ENCODE measurements at regions not wholly inside any gene's neighbourhood (a gene's known extent, or its start where the extent isn't known, plus 50 kb on each side); places are given as distances from the start of the nearest gene placed in this dataset.

DNA sequence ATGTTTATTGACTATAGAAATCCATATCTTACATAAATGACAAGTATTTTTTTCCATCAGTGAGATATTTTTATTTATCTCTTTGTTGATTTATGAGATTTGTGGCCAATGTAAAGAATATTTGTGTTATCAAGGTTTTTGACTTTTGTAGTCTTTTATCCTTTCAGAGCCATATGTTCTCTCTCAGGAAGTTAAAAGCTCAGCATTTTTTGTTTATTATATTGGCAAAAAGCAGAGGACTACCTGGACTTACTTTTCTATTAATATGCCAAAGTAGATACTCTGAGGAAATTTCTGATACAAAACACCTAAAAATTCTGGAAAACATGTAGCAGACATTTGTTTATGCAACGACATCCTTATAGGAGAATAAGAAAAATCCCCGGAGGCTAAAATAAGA lies 490.3 kb downstream of the SLC6A15 start:
- no peak for DNase-seq (ENCODE audit: low read depth)
- TF ChIP-seq, protein P1, sequence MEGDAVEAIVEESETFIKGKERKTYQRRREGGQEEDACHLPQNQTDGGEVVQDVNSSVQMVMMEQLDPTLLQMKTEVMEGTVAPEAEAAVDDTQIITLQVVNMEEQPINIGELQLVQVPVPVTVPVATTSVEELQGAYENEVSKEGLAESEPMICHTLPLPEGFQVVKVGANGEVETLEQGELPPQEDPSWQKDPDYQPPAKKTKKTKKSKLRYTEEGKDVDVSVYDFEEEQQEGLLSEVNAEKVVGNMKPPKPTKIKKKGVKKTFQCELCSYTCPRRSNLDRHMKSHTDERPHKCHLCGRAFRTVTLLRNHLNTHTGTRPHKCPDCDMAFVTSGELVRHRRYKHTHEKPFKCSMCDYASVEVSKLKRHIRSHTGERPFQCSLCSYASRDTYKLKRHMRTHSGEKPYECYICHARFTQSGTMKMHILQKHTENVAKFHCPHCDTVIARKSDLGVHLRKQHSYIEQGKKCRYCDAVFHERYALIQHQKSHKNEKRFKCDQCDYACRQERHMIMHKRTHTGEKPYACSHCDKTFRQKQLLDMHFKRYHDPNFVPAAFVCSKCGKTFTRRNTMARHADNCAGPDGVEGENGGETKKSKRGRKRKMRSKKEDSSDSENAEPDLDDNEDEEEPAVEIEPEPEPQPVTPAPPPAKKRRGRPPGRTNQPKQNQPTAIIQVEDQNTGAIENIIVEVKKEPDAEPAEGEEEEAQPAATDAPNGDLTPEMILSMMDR (IDR thresholded peaks at IDR 0.05; ENCODE audit: insufficient read depth, low read length, severe bottlenecking), result no peak
- Histone ChIP-seq H3K27me3 (ENCODE audit: control insufficient read depth, insufficient read depth, low read length) (no peaks in the 10 kb centered on the region), H3K36me3 (ENCODE audit: control insufficient read depth, insufficient read depth, low read length) (no peaks in the 10 kb centered on the region), H3K4me3 (ENCODE audit: low read depth, low read length) (no peak overlapping the region)
- no peak for FAIRE-seq

DNA sequence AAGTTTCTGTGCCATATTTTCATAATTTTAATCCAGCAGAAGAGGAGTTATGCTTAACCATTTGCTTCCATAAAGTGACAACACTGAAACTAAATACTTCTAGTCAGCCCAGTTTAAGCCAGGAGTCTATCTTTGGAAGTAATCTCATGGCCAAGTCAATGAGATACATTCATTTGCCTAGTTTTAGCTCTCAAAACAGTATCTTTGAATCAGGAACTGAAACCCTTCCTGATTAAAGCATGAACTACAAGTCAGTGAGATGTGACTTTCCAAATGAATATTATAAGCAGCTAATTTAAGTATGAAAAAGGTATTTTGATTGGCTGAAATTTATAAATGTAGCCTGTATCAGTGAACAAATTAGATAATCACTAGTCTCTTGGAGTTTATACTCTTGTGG lies 491.5 kb downstream of the SLC6A15 start:
- no peak overlapping the region for H3K4me3 ChIP-seq (ENCODE audit: low read depth, low read length)
- TF ChIP-seq, protein P1 (IDR thresholded peaks at IDR 0.05; ENCODE audit: insufficient read depth, low read length, severe bottlenecking), result no peak
- DNase-seq (ENCODE audit: low read depth) (no peak), FAIRE-seq (no peak)
- no peaks in the 10 kb centered on the region for H3K27me3 ChIP-seq (ENCODE audit: control insufficient read depth, insufficient read depth, low read length)
- no peaks in the 10 kb centered on the region for H3K36me3 ChIP-seq (ENCODE audit: control insufficient read depth, insufficient read depth, low read length)

DNA sequence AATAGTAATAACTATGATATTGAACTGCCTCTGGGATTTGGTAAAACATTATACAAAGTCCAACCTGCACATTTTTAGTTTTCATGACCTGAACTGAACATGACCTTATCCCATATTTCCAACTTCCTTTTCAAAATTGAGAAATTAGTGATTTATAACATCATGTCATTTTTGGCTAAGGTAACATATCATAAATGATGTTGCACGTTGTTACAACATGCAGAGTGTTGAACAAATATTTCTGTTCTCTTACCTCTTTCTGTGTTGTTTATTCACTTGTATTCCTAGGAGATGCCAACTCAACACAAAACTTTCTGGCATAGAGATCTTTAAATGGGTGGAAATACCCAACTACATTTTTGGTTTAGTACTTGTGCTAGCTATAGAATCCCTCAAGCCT lies 496.0 kb downstream of the SLC6A15 start:
- TF ChIP-seq, protein P1 (IDR thresholded peaks at IDR 0.05; ENCODE audit: insufficient read depth, low read length, severe bottlenecking), result no peak

DNA sequence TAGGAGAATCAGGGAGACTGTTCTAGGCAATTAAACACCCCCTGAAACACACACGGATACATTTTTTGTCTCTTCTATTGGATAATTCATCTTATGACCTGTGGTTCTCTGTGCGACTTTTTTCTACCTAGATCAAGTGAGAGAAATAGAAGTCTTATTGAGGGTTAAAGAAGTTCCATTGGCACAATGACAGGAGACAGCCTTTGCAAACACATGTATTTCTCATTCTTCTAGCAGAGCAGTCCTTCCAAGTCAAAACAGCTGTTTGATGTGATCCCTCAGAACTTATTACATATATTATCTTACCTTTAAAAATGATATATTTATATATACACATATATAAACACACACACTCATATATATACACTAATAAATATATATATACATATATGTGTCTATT lies 496.7 kb downstream of the SLC6A15 start:
- H3K27me3 ChIP-seq (ENCODE audit: control insufficient read depth, insufficient read depth, low read length), result no peaks in the 10 kb centered on the region
- FAIRE-seq, result no peak
- no peaks in the 10 kb centered on the region for H3K36me3 ChIP-seq (ENCODE audit: control insufficient read depth, insufficient read depth, low read length)
- no peak for DNase-seq (ENCODE audit: low read depth)
- TF ChIP-seq, protein P1 (IDR thresholded peaks at IDR 0.05; ENCODE audit: insufficient read depth, low read length, severe bottlenecking), result no peak
- H3K4me3 ChIP-seq (ENCODE audit: low read depth, low read length), result no peak overlapping the region

More for the DNA sequence above, 496.0 kb downstream of the SLC6A15 start:
- Histone ChIP-seq H3K36me3 (ENCODE audit: control insufficient read depth, insufficient read depth, low read length) (no peaks in the 10 kb centered on the region), H3K27me3 (ENCODE audit: control insufficient read depth, insufficient read depth, low read length) (no peaks in the 10 kb centered on the region), H3K4me3 (ENCODE audit: low read depth, low read length) (no peak overlapping the region)
- DNase-seq (ENCODE audit: low read depth) (peak; percentile 2), FAIRE-seq (no peak)

DNA sequence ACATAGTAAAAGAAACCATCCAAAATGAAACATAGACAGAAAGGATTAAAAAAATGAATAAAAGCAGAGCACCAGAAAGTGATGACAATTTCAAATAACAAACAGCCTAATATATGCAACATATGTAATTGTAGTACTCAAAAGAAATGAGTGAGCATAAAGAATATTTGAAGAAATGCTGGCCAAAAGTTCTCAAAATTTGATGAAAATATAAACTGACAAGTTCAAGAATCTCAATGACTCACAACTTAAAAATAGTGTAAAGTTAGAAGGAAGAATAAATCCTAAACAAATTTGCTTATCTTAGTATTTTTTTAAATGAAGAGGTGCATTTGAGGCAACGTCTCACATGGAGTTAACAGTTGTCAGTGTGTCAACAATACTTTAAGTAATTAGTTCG lies 498.9 kb downstream of the SLC6A15 start:
- Histone ChIP-seq H3K4me3 (ENCODE audit: low read depth, low read length) (no peak overlapping the region), H3K27me3 (ENCODE audit: control insufficient read depth, insufficient read depth, low read length) (no peaks in the 10 kb centered on the region), H3K36me3 (ENCODE audit: control insufficient read depth, insufficient read depth, low read length) (no peaks in the 10 kb centered on the region)
- no peak for DNase-seq (ENCODE audit: low read depth)
- TF ChIP-seq, protein P1 (IDR thresholded peaks at IDR 0.05; ENCODE audit: insufficient read depth, low read length, severe bottlenecking), result no peak
- FAIRE-seq, result no peak

DNA sequence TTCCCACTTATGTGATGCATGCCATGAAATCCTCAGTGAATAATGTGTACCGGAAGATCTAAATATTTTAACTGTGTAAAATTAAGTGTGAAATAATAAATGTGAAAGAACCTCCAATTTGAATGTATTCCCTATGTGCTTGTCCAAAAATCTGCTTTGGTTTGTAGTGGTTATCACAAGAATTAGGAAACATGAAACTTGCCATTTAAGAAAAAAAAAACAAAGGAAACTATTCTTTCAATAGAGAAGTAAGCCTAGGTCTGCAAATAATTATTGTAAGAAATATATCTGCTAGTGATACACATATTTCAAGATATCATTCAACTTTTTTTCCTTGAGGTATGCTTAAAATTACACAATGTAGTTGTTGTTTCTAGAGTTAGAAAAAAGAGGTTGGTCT lies 500.4 kb downstream of the SLC6A15 start:
- TF ChIP-seq, protein P1 (IDR thresholded peaks at IDR 0.05; ENCODE audit: insufficient read depth, low read length, severe bottlenecking), result no peak
- Histone ChIP-seq H3K36me3 (ENCODE audit: control insufficient read depth, insufficient read depth, low read length) (no peaks in the 10 kb centered on the region), H3K4me3 (ENCODE audit: low read depth, low read length) (no peak overlapping the region), H3K27me3 (ENCODE audit: control insufficient read depth, insufficient read depth, low read length) (no peaks in the 10 kb centered on the region)
- no peak for FAIRE-seq
- no peak for DNase-seq (ENCODE audit: low read depth)

Measured in bronchial epithelial cell (primary cell).